ENCODE measurements at regions not wholly inside any gene's neighbourhood (a gene's known extent, or its start where the extent isn't known, plus 50 kb on each side); places are given as distances from the start of the nearest gene placed in this dataset.

- CTCF ChIA-PET = interaction anchor here (1.6 kb wide), 1 partner anchor 36 kb away, joined by 4 read pairs; no protein-coding TSS in a partner anchor
- no peaks in the 10 kb centered on the region for H3K9me2 ChIP-seq (ENCODE audit: insufficient read depth)
- H3K4me1 ChIP-seq (ENCODE audit: control insufficient read depth in 1 of 2, insufficient read depth in 2 of 2, low read length in 2 of 2) = no peaks in the 10 kb centered on the region
- TF ChIP-seq ZNF274 (IDR thresholded peaks at IDR 0.05; ENCODE audit: low read depth, low read length) = no peak
- peak; percentile 62 for TF ChIP-seq CEBPB (IDR thresholded peaks at IDR 0.05; ENCODE audit: low read depth)
- TF ChIP-seq, protein P1, sequence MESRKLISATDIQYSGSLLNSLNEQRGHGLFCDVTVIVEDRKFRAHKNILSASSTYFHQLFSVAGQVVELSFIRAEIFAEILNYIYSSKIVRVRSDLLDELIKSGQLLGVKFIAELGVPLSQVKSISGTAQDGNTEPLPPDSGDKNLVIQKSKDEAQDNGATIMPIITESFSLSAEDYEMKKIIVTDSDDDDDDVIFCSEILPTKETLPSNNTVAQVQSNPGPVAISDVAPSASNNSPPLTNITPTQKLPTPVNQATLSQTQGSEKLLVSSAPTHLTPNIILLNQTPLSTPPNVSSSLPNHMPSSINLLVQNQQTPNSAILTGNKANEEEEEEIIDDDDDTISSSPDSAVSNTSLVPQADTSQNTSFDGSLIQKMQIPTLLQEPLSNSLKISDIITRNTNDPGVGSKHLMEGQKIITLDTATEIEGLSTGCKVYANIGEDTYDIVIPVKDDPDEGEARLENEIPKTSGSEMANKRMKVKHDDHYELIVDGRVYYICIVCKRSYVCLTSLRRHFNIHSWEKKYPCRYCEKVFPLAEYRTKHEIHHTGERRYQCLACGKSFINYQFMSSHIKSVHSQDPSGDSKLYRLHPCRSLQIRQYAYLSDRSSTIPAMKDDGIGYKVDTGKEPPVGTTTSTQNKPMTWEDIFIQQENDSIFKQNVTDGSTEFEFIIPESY (IDR thresholded peaks at IDR 0.05; ENCODE audit: extremely low read depth, insufficient replicate concordance, low read length) = no peak
- DNase-seq (ENCODE audit: low read depth, low spot score) (no peak), ATAC-seq (no peak)
- H3K79me2 ChIP-seq (ENCODE audit: insufficient read depth, low read length) = no peaks in the 10 kb centered on the region
- H3K4me3 ChIP-seq (replicated peaks in 1 of 2; ENCODE audit: low read depth in 1 of 2, low read length in 2 of 2) = no peak overlapping the region
- no peak overlapping the region for H3K27ac ChIP-seq (ENCODE audit: low read depth, low read length)
- H2AFZ ChIP-seq (ENCODE audit: low read depth, low read length, poor library complexity, severe bottlenecking) = no peak overlapping the region
- no TSS peak for BruUV-seq (replicated peaks)
- H3K4me2 ChIP-seq (ENCODE audit: low read length) = no peak overlapping the region
- intact Hi-C loops (cut with micrococcal nuclease) = no loop called here
- no peaks in the 10 kb centered on the region for H3K36me3 ChIP-seq (ENCODE audit: control insufficient read depth in 1 of 2, insufficient read depth in 2 of 2, low read length in 2 of 2)
- POLR2A ChIA-PET = no interaction called here
- 0 out of 2 replicates have a peak, but pooled peaks cover 4% of the 10 kb centered on the region for H3K27me3 ChIP-seq (ENCODE audit: insufficient read depth, low read length)
- no peaks in the 10 kb centered on the region for H4K20me1 ChIP-seq (ENCODE audit: insufficient read depth)
- RAD21 ChIA-PET (ENCODE audit: low non-redundant PET in 1 of 2, low total read pairs in 2 of 2, uncharacterized antibody in 2 of 2, unreplicated experiment in 2 of 2) = no interaction called here
- H3K9me3 ChIP-seq (ENCODE audit: control insufficient read depth in 1 of 2, insufficient read depth in 1 of 2, low read depth in 1 of 2, low read length in 2 of 2) = no peaks in the 10 kb centered on the region
- no peak overlapping the region for H3K9ac ChIP-seq (ENCODE audit: low read length)
These were observed 179.3 kb upstream of the ZNF644 start for GRCh38 chr1:91201176-91201575.

DNA sequence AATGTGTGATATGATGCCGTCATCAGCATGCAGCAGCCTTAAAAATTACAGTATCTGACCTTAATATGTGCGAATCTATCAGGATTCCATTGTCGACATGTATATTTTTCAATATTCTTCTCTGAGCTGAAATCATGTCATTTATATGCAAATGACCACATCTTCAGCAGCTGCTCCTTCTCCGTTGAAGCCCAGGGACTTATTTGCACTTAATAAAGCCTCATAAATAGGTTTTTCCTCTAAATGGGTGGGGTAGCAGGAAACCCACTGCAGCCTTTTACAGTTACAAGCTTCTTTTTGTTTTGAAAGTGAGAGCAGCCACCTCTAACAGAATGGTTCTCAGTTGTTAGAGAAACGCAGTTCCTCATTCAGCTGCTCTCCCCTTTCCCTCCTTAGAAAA lies 178.8 kb upstream of the ZNF644 start:
- no peaks in the 10 kb centered on the region for H3K9me3 ChIP-seq (ENCODE audit: control insufficient read depth in 1 of 2, insufficient read depth in 1 of 2, low read depth in 1 of 2, low read length in 2 of 2)
- intact Hi-C loops (cut with micrococcal nuclease) = no loop called here
- CTCF ChIA-PET = interaction anchor here (1.6 kb wide), 1 partner anchor 35 kb away, joined by 4 read pairs; no protein-coding TSS in a partner anchor
- POLR2A ChIA-PET = no interaction called here
- no peaks in the 10 kb centered on the region for H3K9me2 ChIP-seq (ENCODE audit: insufficient read depth)
- H3K4me3 ChIP-seq (replicated peaks in 1 of 2; ENCODE audit: low read depth in 1 of 2, low read length in 2 of 2) = no peak overlapping the region
- no peaks in the 10 kb centered on the region for H3K4me1 ChIP-seq (ENCODE audit: control insufficient read depth in 1 of 2, insufficient read depth in 2 of 2, low read length in 2 of 2)
- no peaks in the 10 kb centered on the region for H3K79me2 ChIP-seq (ENCODE audit: insufficient read depth, low read length)
- BruUV-seq (replicated peaks) = no TSS peak
- 0 out of 2 replicates have a peak, but pooled peaks cover 4% of the 10 kb centered on the region for H3K27me3 ChIP-seq (ENCODE audit: insufficient read depth, low read length)
- H3K36me3 ChIP-seq (ENCODE audit: control insufficient read depth in 1 of 2, insufficient read depth in 2 of 2, low read length in 2 of 2) = no peaks in the 10 kb centered on the region
- DNase-seq (ENCODE audit: low read depth, low spot score) (no peak), ATAC-seq (no peak)
- H3K9ac ChIP-seq (ENCODE audit: low read length) = no peak overlapping the region
- H3K4me2 ChIP-seq (ENCODE audit: low read length) = no peak overlapping the region
- H3K27ac ChIP-seq (ENCODE audit: low read depth, low read length) = no peak overlapping the region
- TF ChIP-seq JUND (IDR thresholded peaks at IDR 0.05) = no peak
- no peak for TF ChIP-seq EZH2 (IDR thresholded peaks at IDR 0.05)
- TF ChIP-seq SRF (IDR thresholded peaks at IDR 0.05; ENCODE audit: low read depth) = no peak
- TF ChIP-seq ZNF274 (IDR thresholded peaks at IDR 0.05; ENCODE audit: low read depth, low read length) = no peak
- no peak for TF ChIP-seq CEBPB (IDR thresholded peaks at IDR 0.05; ENCODE audit: low read depth)
- TF ChIP-seq, protein P2, sequence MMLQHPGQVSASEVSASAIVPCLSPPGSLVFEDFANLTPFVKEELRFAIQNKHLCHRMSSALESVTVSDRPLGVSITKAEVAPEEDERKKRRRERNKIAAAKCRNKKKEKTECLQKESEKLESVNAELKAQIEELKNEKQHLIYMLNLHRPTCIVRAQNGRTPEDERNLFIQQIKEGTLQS (IDR thresholded peaks at IDR 0.05) = no peak
- TF ChIP-seq, protein P3, sequence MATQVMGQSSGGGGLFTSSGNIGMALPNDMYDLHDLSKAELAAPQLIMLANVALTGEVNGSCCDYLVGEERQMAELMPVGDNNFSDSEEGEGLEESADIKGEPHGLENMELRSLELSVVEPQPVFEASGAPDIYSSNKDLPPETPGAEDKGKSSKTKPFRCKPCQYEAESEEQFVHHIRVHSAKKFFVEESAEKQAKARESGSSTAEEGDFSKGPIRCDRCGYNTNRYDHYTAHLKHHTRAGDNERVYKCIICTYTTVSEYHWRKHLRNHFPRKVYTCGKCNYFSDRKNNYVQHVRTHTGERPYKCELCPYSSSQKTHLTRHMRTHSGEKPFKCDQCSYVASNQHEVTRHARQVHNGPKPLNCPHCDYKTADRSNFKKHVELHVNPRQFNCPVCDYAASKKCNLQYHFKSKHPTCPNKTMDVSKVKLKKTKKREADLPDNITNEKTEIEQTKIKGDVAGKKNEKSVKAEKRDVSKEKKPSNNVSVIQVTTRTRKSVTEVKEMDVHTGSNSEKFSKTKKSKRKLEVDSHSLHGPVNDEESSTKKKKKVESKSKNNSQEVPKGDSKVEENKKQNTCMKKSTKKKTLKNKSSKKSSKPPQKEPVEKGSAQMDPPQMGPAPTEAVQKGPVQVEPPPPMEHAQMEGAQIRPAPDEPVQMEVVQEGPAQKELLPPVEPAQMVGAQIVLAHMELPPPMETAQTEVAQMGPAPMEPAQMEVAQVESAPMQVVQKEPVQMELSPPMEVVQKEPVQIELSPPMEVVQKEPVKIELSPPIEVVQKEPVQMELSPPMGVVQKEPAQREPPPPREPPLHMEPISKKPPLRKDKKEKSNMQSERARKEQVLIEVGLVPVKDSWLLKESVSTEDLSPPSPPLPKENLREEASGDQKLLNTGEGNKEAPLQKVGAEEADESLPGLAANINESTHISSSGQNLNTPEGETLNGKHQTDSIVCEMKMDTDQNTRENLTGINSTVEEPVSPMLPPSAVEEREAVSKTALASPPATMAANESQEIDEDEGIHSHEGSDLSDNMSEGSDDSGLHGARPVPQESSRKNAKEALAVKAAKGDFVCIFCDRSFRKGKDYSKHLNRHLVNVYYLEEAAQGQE (IDR thresholded peaks at IDR 0.05; ENCODE audit: low read depth) = no peak
- no peak for TF ChIP-seq POLR2AphosphoS5 (IDR thresholded peaks at IDR 0.05; ENCODE audit: low read depth, low read length)
- TF ChIP-seq, protein P1 (IDR thresholded peaks at IDR 0.05; ENCODE audit: extremely low read depth, insufficient replicate concordance, low read length) = no peak
- no peaks in the 10 kb centered on the region for H4K20me1 ChIP-seq (ENCODE audit: insufficient read depth)
- RAD21 ChIA-PET (ENCODE audit: low non-redundant PET in 1 of 2, low total read pairs in 2 of 2, uncharacterized antibody in 2 of 2, unreplicated experiment in 2 of 2) = no interaction called here
- no peak overlapping the region for H2AFZ ChIP-seq (ENCODE audit: low read depth, low read length, poor library complexity, severe bottlenecking)
